ENCODE measurements at regions not wholly inside any gene's neighbourhood (a gene's known extent, or its start where the extent isn't known, plus 50 kb on each side); places are given as distances from the start of the nearest gene placed in this dataset.

- no peaks in the 10 kb centered on the region for H3K36me3 ChIP-seq (ENCODE audit: control insufficient read depth in 3 of 3, insufficient read depth in 2 of 3, low read depth in 1 of 3, low read length in 3 of 3)
- H3K27ac ChIP-seq (ENCODE audit: low read depth in 1 of 3, low read length in 2 of 3): no peak overlapping the region
- no peak overlapping the region for H3K4me3 ChIP-seq (ENCODE audit: low read depth in 1 of 3, low read length in 3 of 3)
- H3K4me1 ChIP-seq (ENCODE audit: control insufficient read depth in 3 of 3, insufficient read depth in 2 of 3, low read depth in 1 of 3, low read length in 2 of 3): no peaks in the 10 kb centered on the region
- H3K9me3 ChIP-seq (ENCODE audit: control insufficient read depth in 2 of 2, insufficient read depth in 1 of 2, low read depth in 1 of 2, low read length in 1 of 2): no peaks in the 10 kb centered on the region
- H3K27me3 ChIP-seq (ENCODE audit: control insufficient read depth in 3 of 3, insufficient read depth in 3 of 3, low read length in 3 of 3): no peaks in the 10 kb centered on the region
- FAIRE-seq: no peak
- WGBS, 3 donors: 68 to 80% (median 72%) methylated on average over 4 of the region's 4 CpGs
- DNase-seq: no peak
Measured at GRCh38 chr5:3432135-3432534, 163.5 kb upstream of the IRX1 start.

GRCh38 chr5:3430691-3431090, 164.9 kb upstream of the IRX1 start:
- Histone ChIP-seq H3K9me3 (ENCODE audit: control insufficient read depth in 2 of 2, insufficient read depth in 1 of 2, low read depth in 1 of 2, low read length in 1 of 2) (no peaks in the 10 kb centered on the region), H3K4me3 (ENCODE audit: low read depth in 1 of 3, low read length in 3 of 3) (no peak overlapping the region), H3K36me3 (ENCODE audit: control insufficient read depth in 3 of 3, insufficient read depth in 2 of 3, low read depth in 1 of 3, low read length in 3 of 3) (no peaks in the 10 kb centered on the region), H3K4me1 (ENCODE audit: control insufficient read depth in 3 of 3, insufficient read depth in 2 of 3, low read depth in 1 of 3, low read length in 2 of 3) (no peaks in the 10 kb centered on the region), H3K27ac (ENCODE audit: low read depth in 1 of 3, low read length in 2 of 3) (no peak overlapping the region), H3K27me3 (ENCODE audit: control insufficient read depth in 3 of 3, insufficient read depth in 3 of 3, low read length in 3 of 3) (no peaks in the 10 kb centered on the region)
- no peak for DNase-seq
- FAIRE-seq: no peak
- 68 to 79% (median 70%) methylated on average over 5 of the region's 5 CpGs for WGBS, 3 donors

GRCh38 chr5:3429962-3430361, 165.7 kb upstream of the IRX1 start:
- WGBS, 3 donors: 60 to 74% (median 65%) methylated on average over 7 of the region's 7 CpGs
- Histone ChIP-seq H3K36me3 (ENCODE audit: control insufficient read depth in 3 of 3, insufficient read depth in 2 of 3, low read depth in 1 of 3, low read length in 3 of 3) (no peaks in the 10 kb centered on the region), H3K27me3 (ENCODE audit: control insufficient read depth in 3 of 3, insufficient read depth in 3 of 3, low read length in 3 of 3) (no peaks in the 10 kb centered on the region), H3K9me3 (ENCODE audit: control insufficient read depth in 2 of 2, insufficient read depth in 1 of 2, low read depth in 1 of 2, low read length in 1 of 2) (no peaks in the 10 kb centered on the region), H3K27ac (ENCODE audit: low read depth in 1 of 3, low read length in 2 of 3) (no peak overlapping the region), H3K4me1 (ENCODE audit: control insufficient read depth in 3 of 3, insufficient read depth in 2 of 3, low read depth in 1 of 3, low read length in 2 of 3) (no peaks in the 10 kb centered on the region), H3K4me3 (ENCODE audit: low read depth in 1 of 3, low read length in 3 of 3) (no peak overlapping the region)
- DNase-seq: no peak
- FAIRE-seq: no peak

GRCh38 chr5:3428334-3428733, 167.3 kb upstream of the IRX1 start:
- FAIRE-seq: no peak
- no peaks in the 10 kb centered on the region for H3K27me3 ChIP-seq (ENCODE audit: control insufficient read depth in 3 of 3, insufficient read depth in 3 of 3, low read length in 3 of 3)

GRCh38 chr5:3424946-3425345, 170.7 kb upstream of the IRX1 start:
- no peak for FAIRE-seq
- Histone ChIP-seq H3K27me3 (ENCODE audit: control insufficient read depth in 3 of 3, insufficient read depth in 3 of 3, low read length in 3 of 3) (no peaks in the 10 kb centered on the region), H3K36me3 (ENCODE audit: control insufficient read depth in 3 of 3, insufficient read depth in 2 of 3, low read depth in 1 of 3, low read length in 3 of 3) (no peaks in the 10 kb centered on the region), H3K4me1 (ENCODE audit: control insufficient read depth in 3 of 3, insufficient read depth in 2 of 3, low read depth in 1 of 3, low read length in 2 of 3) (no peaks in the 10 kb centered on the region), H3K9me3 (ENCODE audit: control insufficient read depth in 2 of 2, insufficient read depth in 1 of 2, low read depth in 1 of 2, low read length in 1 of 2) (no peaks in the 10 kb centered on the region), H3K27ac (ENCODE audit: low read depth in 1 of 3, low read length in 2 of 3) (no peak overlapping the region), H3K4me3 (ENCODE audit: low read depth in 1 of 3, low read length in 3 of 3) (no peak overlapping the region)
- no peak for DNase-seq
- 18 to 42% (median 23%) methylated on average over 2 of the region's 2 CpGs for WGBS, 3 donors

More at GRCh38 chr5:3428334-3428733, 167.3 kb upstream of the IRX1 start:
- DNase-seq: no peak
- H3K36me3 ChIP-seq (ENCODE audit: control insufficient read depth in 3 of 3, insufficient read depth in 2 of 3, low read depth in 1 of 3, low read length in 3 of 3): no peaks in the 10 kb centered on the region
- H3K4me1 ChIP-seq (ENCODE audit: control insufficient read depth in 3 of 3, insufficient read depth in 2 of 3, low read depth in 1 of 3, low read length in 2 of 3): no peaks in the 10 kb centered on the region
- 21 to 36% (median 25%) methylated on average over 15 of the region's 15 CpGs for WGBS, 3 donors
- H3K27ac ChIP-seq (ENCODE audit: low read depth in 1 of 3, low read length in 2 of 3): no peak overlapping the region
- H3K9me3 ChIP-seq (ENCODE audit: control insufficient read depth in 2 of 2, insufficient read depth in 1 of 2, low read depth in 1 of 2, low read length in 1 of 2): no peaks in the 10 kb centered on the region
- H3K4me3 ChIP-seq (ENCODE audit: low read depth in 1 of 3, low read length in 3 of 3): no peak overlapping the region

- H3K27me3 ChIP-seq (ENCODE audit: control insufficient read depth in 3 of 3, insufficient read depth in 3 of 3, low read length in 3 of 3): no peaks in the 10 kb centered on the region
- H3K9me3 ChIP-seq (ENCODE audit: control insufficient read depth in 2 of 2, insufficient read depth in 1 of 2, low read depth in 1 of 2, low read length in 1 of 2): no peaks in the 10 kb centered on the region
- 63 to 77% (median 73%) methylated on average over 17 of the region's 17 CpGs for WGBS, 3 donors
- H3K36me3 ChIP-seq (ENCODE audit: control insufficient read depth in 3 of 3, insufficient read depth in 2 of 3, low read depth in 1 of 3, low read length in 3 of 3): no peaks in the 10 kb centered on the region
- no peak overlapping the region for H3K27ac ChIP-seq (ENCODE audit: low read depth in 1 of 3, low read length in 2 of 3)
- no peak overlapping the region for H3K4me3 ChIP-seq (ENCODE audit: low read depth in 1 of 3, low read length in 3 of 3)
- FAIRE-seq (no peak), DNase-seq (no peak)
- no peaks in the 10 kb centered on the region for H3K4me1 ChIP-seq (ENCODE audit: control insufficient read depth in 3 of 3, insufficient read depth in 2 of 3, low read depth in 1 of 3, low read length in 2 of 3)
Measured at GRCh38 chr5:3417376-3417943, 178.2 kb upstream of the IRX1 start.

- no peak overlapping the region for H3K27ac ChIP-seq (ENCODE audit: low read depth in 1 of 3, low read length in 2 of 3)
- WGBS, 3 donors: 43 to 67% (median 59%) methylated on average over 7 of the region's 7 CpGs
- H3K27me3 ChIP-seq (ENCODE audit: control insufficient read depth in 3 of 3, insufficient read depth in 3 of 3, low read length in 3 of 3): no peaks in the 10 kb centered on the region
- H3K4me1 ChIP-seq (ENCODE audit: control insufficient read depth in 3 of 3, insufficient read depth in 2 of 3, low read depth in 1 of 3, low read length in 2 of 3): no peaks in the 10 kb centered on the region
- H3K36me3 ChIP-seq (ENCODE audit: control insufficient read depth in 3 of 3, insufficient read depth in 2 of 3, low read depth in 1 of 3, low read length in 3 of 3): no peaks in the 10 kb centered on the region
- H3K4me3 ChIP-seq (ENCODE audit: low read depth in 1 of 3, low read length in 3 of 3): no peak overlapping the region
- DNase-seq (no peak), FAIRE-seq (no peak)
- H3K9me3 ChIP-seq (ENCODE audit: control insufficient read depth in 2 of 2, insufficient read depth in 1 of 2, low read depth in 1 of 2, low read length in 1 of 2): no peaks in the 10 kb centered on the region
Measured at GRCh38 chr5:3414371-3414770, 181.3 kb upstream of the IRX1 start.

- Histone ChIP-seq H3K4me1 (ENCODE audit: control insufficient read depth in 3 of 3, insufficient read depth in 2 of 3, low read depth in 1 of 3, low read length in 2 of 3) (no peaks in the 10 kb centered on the region), H3K9me3 (ENCODE audit: control insufficient read depth in 2 of 2, insufficient read depth in 1 of 2, low read depth in 1 of 2, low read length in 1 of 2) (no peaks in the 10 kb centered on the region), H3K36me3 (ENCODE audit: control insufficient read depth in 3 of 3, insufficient read depth in 2 of 3, low read depth in 1 of 3, low read length in 3 of 3) (no peaks in the 10 kb centered on the region), H3K4me3 (ENCODE audit: low read depth in 1 of 3, low read length in 3 of 3) (no peak overlapping the region), H3K27ac (ENCODE audit: low read depth in 1 of 3, low read length in 2 of 3) (no peak overlapping the region), H3K27me3 (ENCODE audit: control insufficient read depth in 3 of 3, insufficient read depth in 3 of 3, low read length in 3 of 3) (no peaks in the 10 kb centered on the region)
- FAIRE-seq (no peak), DNase-seq (no peak)
- WGBS, 3 donors: 48 to 72% (median 52%) methylated on average over 1 of the region's 1 CpG
Measured at GRCh38 chr5:3412146-3412545, 183.5 kb upstream of the IRX1 start.

- Histone ChIP-seq H3K9me3 (ENCODE audit: control insufficient read depth in 2 of 2, insufficient read depth in 1 of 2, low read depth in 1 of 2, low read length in 1 of 2) (no peaks in the 10 kb centered on the region), H3K27me3 (ENCODE audit: control insufficient read depth in 3 of 3, insufficient read depth in 3 of 3, low read length in 3 of 3) (no peaks in the 10 kb centered on the region), H3K36me3 (ENCODE audit: control insufficient read depth in 3 of 3, insufficient read depth in 2 of 3, low read depth in 1 of 3, low read length in 3 of 3) (no peaks in the 10 kb centered on the region), H3K27ac (ENCODE audit: low read depth in 1 of 3, low read length in 2 of 3) (no peak overlapping the region), H3K4me3 (ENCODE audit: low read depth in 1 of 3, low read length in 3 of 3) (no peak overlapping the region), H3K4me1 (ENCODE audit: control insufficient read depth in 3 of 3, insufficient read depth in 2 of 3, low read depth in 1 of 3, low read length in 2 of 3) (no peaks in the 10 kb centered on the region)
- 43 to 68% (median 45%) methylated on average over 2 of the region's 2 CpGs for WGBS, 3 donors
- FAIRE-seq: no peak
- no peak for DNase-seq
Measured at GRCh38 chr5:3411363-3411762, 184.3 kb upstream of the IRX1 start.

Measured in small intestine (tissue), 7 donors.